ACHN (cell line): ENCODE measurements at regions not wholly inside any gene's neighbourhood (a gene's known extent, or its start where the extent isn't known, plus 50 kb on each side); places are given as distances from the start of the nearest gene placed in this dataset.
A peak's percentile ranks its signal among the peaks of the same experiment; 100 is the strongest.
"Not testable (repeated sequence)": the region's sequence is repeated elsewhere in the genome, so short reads cannot be mapped to it uniquely, and the experiment has no call there.

Experiments
- DNase-seq: peaks from one replicate; pipeline ENCODE4 v3.0.0-alpha.2; 2015
- in situ Hi-C: cut with HindIII; loops from 2 replicates; pipeline ENCODE4 v1.10.0; 2017; ENCODE audit warnings: low sequenced_read_pairs, low pct_ligation_motif_present, low pct_unique_long_range_greater_than_20kb

DNA sequence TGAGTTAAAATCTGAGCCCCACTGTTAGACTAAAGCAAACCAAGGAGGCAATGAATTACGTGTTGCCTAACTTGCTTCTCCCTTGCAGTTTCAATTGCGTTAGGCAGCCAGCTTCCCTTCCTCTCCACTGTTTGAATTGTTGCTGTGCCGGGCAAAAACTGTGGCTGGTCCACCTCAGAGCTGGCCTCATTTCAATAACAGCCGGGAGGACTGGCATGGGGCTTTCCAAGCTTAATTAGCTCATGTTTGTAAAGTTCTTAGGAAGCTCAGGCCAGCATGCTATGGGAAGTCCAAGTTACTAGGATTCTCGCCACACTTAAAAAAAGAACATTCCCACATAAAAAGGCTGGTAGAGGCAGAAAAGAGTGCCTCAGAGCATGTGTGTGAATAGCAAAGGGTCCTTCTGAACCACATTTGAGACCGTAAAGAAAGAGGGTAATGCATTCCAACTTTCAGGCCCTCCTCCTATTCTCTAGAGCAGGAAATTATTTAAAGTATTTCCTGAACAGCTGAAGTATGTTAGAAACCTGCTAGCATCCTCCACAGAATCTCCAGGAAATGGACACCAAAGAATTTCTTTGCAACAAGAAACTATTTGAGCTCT is 79.0 kb upstream of the SMURF2 start:
- no peak for DNase-seq
- in situ Hi-C loops, result no loop called here

DNA sequence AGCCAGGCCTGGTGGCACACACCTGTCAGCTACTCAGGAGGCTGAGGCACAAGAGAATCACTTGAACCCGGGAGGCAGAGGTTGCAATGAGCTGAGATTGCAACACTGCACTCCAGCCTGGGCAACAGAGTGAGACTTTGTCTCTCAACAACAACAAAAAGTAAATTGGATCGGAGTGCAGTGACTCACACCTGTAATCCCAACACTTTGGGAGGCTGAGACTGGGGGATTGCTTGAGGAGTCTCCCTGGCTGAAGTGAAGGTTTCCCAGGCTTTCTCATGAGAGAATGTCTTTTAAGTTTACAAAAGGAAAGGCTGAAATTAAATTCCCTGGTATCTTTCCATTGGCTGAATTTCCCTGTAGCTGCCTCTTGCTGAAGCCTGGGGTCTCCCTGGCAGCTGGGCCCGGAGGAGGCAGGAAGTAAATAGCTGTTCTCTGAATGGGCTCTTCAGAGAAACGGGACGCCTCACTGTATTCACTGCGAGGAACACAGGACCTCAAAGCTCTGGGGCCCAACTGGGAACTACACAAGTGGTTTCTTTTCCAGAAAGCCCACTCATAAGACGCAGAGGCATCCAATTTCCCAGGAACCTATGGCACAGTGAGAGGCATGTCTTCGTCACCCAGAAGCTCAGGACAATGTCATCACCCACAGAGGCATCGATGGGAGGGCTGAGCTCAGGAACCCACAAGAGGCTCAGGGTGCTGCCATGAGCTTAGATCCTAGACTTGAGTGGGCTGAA is 77.4 kb upstream of the SMURF2 start:
- no peak for DNase-seq
- in situ Hi-C loops, result no loop called here

DNA sequence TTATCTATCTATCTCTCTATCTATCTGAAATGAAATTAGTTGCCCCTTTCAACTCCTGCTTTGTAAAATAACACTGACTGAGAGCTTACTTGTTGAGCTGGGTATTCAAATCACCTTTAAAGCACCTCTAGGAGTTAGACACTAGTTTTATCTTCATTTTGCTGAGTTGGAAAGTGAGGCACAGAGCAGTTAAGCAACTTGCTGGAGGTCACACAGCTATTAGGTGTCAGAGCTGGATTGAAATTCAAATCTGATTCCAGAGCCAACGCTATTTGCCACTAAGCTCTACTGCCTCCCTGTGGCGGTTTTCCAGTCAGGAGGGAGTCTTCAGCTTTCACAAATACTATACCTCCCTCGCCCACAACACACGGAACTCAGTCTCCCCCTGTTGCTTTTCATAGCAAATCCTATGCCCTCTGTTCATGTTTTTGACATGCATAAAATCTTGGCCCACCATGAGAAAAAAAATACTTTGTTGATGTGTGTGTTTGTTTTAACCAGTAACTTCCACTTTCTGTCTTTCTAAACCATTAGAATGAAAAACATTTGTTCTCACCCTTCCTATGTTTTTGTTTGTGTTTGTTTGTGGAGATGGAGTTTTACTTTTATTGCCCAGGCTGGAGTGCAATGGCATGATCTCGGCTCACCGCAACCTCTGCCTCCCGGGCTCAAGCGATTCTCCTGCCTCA is 74.8 kb upstream of the SMURF2 start:
- peak; percentile 77 for DNase-seq
- in situ Hi-C loops, result no loop called here

DNA sequence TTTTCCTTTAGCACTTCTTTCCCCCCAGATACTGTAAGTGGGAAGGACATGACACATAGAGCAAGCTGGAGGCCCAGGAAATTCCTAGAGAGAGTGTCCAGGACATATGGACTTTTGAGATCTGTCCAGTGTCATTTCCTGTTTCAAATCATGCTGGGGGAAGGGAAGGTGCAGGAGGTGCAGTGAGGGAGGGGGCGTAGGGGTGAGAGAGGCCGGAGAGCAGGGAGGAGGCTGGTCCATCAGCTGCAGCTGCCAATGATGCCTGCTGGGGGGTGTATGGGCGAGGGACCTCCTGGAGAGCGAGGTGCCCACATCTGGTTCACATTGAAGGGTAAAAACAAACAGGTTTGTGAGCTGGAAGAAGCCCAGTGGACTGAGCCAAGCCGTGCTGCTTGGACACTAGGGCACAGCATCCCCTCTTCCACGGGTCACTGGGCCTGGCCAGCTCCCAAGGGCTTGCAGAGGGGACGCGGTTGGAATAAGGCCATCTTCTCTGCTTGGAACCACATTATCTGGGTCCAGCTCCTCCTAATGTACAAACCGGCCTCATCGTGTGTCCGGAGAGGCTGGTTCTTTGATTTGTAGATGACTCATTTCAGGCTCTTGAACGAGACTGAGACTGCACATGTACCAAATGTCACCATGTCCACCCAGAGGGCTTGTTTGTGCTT is 70.4 kb upstream of the SMURF2 start:
- in situ Hi-C loops, result no loop called here
- peak; percentile 89 for DNase-seq

DNA sequence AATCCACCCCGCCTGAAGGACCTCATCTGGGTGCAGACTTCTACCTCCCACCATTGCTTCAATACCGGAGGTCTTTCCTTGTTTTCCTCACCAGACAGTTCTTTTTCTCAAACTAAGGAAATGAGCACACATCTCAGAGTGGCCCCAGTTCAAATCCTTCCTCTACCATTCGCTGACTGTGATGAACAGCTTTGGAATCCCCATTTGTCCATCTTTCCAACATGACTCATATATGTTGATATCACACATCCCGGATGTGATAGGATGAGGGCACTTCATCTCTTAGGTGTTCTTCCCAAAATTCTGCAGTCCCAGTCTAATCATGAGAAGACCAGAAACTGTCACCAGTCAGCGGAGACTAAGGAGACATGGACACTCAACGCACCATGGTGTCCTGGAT is 67.9 kb upstream of the SMURF2 start:
- in situ Hi-C loops, result not testable (repeated sequence)
- DNase-seq, result peak; percentile 55

DNA sequence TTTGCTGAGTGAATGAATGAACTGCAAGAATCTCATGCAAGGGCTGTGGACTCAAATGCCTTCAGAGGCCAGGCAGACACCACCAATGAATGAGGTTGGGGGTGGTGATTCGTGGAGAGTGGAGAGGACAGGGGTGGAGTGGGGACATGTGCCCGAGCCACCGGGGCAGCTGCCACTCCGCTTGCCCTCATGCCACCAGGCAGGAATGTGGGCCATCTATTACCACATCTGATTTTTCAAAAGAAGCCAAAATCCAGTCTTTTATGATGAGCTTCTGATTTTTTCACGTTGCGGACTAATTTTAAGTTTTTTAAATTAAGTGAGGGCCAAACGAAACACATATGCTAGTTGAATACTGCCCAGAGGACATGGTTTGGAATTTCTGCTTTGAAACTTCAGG is 67.1 kb upstream of the SMURF2 start:
- in situ Hi-C loops, result no loop called here
- no peak for DNase-seq

DNA sequence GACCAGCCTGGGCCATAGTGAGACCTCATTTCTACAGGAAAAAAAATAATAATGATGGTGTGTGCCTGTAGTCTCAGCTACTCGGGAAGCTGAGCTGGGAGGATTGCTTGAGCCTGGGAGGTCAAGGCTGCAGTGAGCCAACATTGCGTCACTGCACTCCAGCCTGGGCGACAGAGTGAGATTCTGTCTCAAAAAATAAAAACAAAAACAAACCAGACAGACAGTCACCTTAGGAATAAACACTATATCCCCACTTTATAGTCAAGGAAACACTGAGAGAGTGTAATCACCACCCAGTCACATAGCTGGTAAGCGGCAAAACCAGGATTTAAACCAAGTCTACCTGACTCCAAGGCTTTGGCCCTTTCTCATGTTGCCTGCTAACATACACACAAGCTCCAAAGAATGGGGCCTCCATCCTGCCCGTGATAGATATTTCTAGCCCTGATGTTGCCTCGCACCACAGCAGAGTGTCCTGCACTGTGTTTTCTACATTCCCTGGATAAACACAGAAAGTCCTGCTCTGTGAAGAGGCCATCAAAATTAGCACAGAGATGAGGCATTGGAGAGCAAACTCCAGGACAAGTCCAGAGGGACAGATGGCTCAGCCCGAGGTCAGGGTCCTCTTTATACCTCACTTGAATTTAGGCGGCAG is 66.1 kb upstream of the SMURF2 start:
- in situ Hi-C loops, result no loop called here
- DNase-seq, result no peak

DNA sequence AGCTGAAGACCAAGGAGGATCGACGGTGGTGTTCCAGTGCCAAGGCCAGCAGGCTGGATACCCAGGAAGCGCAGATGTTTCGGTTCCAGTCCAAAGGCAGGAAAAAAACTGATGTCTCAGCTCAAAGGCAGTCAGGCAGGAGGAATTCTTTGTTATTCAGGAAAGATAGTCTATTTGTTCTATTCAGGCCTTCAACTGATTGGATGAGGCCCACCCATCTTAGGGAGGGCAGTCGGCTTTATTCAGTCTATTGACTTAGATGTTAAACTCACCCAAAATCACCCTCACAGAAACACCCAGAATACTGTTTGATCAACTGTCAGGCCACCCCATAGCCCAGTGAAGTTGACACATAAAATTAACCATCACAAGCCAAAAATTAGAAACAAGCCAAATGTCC is 63.9 kb upstream of the SMURF2 start:
- in situ Hi-C loops, result not testable (repeated sequence)

DNA sequence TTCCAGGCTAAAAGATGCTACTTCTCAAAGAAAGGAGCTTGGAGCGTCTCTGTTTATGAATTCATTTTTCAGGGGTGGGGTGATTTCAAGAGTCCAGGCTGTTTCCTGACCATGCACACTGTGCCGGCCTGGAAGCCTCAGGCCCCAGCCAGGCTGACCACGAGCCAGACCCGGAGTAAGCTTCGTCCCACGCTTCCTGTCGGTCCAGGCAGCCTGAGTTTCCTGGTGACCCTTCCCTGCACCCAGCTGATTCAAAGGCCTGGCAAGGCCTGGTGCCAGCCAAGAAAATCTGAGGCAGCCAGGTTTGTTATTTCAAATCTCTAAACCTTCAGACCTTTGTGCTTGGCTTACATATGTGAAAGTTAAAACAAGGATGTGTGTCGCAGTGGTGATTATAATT is 62.1 kb upstream of the SMURF2 start:
- DNase-seq, in situ Hi-C loops: not testable (repeated sequence)

More for the DNA sequence above, 63.9 kb upstream of the SMURF2 start:
- DNase-seq, result not testable (repeated sequence)

DNA sequence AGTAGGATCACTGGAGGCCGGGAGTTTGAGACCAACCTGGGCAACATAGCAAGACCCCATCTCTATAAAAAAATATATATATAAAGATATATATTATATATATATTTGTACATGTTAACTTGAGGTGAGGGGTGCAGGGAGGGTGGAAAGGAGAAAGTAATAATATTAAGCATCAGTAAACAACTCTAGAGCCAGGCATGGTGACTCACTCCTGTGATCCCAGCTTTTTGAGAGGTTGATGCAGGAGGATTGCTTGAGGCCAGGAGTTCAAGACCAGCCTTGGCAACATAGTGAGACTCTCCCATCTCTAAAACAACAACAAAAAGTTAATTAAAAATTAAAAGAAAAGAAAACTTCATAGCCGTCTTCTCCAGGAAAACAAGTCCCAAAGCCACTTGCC is 61.7 kb upstream of the SMURF2 start:
- DNase-seq, result no peak
- in situ Hi-C loops, result no loop called here

DNA sequence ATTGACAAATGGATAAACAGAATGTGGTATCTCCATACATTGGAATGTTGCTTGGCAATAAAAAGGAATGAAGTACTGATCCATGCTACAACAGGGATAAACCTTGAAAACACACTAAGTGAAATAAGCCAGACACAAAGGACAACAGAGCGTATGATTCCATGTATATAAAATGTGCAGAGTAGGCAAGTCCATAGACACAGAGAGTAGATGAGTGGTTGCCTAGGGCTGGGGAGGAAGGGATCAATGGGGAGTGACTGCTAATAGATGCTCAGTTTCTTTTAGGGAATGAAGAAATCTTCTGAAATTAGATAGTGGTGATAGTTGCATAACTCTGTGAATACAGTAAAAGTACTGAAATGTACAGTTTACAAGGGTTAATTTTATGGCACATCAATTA is 59.4 kb upstream of the SMURF2 start:
- in situ Hi-C loops, DNase-seq: not testable (repeated sequence)

DNA sequence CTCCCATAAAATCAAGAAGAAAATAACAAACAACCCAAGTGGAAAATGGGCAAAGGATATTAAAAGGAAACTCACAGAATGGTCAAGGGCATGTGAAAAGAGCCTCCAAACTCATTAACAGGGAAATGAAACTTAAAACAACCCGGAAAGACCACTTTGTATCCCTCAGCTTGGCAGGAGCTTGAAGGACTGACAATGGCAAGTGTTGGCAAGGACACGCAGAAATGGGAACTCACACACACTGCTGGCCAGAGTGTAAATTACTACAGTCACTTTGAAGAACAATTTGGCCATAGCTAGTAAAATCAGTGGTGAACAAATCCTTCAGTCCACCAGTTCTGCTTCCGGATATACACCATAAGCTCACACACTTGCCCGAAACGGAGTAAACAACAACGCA is 58.1 kb upstream of the SMURF2 start:
- DNase-seq, in situ Hi-C loops: not testable (repeated sequence)

DNA sequence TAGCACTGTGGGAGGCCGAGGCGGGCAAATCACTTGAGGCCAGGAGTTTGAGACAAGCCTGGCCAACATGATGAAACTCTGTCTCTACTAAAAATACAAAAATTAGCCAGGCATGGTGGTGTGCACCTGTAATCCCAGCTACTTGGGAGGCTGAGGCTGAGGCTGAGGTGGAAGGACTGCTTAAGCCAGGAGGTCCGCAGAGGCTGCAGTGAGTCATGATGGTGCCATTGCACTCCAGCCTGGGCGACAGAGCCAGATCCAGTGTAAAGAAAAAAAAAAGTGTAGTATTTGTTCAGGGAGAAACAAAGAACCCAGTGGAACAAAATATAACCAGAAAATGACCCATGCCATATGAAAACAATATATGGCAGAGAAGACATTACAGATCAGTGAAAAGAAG is 57.4 kb upstream of the SMURF2 start:
- DNase-seq, in situ Hi-C loops: not testable (repeated sequence)

DNA sequence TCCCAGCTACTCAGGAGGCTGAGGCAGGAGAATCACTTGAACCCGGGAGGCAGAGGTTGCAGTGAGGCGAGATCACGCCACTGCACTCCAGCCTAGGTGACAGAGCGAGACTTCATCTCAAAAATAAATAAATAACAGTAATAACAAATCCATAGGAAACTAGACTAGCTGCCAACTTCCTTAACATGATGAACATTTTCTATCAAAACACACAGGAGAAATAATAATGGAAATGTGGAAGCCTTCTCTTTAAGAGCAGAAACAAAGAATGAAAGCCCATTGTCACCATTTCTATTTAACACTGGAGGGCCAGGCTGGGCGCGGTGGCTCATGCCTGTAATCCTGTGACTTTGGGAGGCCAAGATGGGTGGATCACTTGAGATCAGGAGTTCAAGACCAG is 56.7 kb upstream of the SMURF2 start:
- DNase-seq, in situ Hi-C loops: not testable (repeated sequence)

DNA sequence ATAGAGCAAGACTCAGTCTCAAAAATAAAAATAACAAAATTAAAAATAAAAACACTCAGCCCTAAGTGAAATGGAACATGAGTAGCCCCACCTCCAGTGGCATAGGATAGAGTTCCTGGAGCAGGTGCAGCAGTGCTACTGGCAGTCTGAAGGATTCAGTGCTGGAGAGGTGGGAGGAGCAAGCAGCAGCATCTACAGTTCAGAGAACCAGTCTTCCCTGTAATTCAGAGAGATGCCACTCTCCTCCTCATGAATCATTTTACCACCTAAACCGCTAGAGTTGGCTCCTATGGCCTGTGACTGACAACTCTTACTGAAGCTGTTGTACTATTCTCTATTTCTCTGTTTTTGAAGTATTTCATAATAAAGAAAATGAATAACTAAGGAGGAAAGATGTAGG is 56.0 kb upstream of the SMURF2 start:
- in situ Hi-C loops, result no loop called here
- peak; percentile 49 for DNase-seq

DNA sequence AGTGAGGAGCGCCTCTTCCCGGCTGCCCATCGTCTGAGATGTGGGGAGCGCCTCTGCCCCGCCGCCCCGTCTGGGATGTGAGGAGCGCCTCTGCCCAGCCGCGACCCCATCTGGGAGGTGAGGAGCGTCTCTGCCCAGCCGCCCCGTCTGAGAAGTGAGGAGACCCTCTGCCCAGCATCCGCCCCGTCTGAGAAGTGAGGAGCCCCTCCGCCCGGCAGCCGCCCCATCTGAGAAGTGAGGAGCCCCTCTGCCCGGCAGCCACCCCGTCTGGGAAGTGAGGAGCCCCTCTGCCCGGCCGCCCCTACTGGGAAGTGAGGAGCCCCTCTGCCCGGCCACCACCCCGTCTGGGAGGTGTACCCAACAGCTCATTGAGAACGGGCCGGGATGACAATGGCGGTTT is 54.4 kb upstream of the SMURF2 start:
- in situ Hi-C loops, DNase-seq: not testable (repeated sequence)

DNA sequence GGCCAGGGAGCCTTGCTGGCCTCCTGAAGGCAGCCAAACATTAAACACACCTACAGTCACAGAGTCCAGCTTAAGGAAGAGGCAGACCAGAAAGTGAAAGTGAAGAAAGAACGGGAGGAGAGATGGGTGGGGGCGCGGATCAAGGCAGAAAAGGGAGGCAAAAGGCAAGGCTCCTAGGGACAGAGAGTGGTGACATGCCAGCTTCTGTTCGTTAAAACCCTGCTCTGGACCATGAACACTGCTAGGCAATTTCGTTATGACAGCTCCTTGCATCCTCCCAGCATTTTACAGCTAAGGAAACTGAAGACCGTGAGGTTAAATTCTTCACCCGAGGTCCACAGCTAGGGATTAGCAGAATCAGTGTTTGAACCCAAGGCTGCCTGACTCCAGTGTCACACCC is 51.7 kb upstream of the SMURF2 start:
- in situ Hi-C loops, result not testable (repeated sequence)
- DNase-seq, result peak; percentile 45

DNA sequence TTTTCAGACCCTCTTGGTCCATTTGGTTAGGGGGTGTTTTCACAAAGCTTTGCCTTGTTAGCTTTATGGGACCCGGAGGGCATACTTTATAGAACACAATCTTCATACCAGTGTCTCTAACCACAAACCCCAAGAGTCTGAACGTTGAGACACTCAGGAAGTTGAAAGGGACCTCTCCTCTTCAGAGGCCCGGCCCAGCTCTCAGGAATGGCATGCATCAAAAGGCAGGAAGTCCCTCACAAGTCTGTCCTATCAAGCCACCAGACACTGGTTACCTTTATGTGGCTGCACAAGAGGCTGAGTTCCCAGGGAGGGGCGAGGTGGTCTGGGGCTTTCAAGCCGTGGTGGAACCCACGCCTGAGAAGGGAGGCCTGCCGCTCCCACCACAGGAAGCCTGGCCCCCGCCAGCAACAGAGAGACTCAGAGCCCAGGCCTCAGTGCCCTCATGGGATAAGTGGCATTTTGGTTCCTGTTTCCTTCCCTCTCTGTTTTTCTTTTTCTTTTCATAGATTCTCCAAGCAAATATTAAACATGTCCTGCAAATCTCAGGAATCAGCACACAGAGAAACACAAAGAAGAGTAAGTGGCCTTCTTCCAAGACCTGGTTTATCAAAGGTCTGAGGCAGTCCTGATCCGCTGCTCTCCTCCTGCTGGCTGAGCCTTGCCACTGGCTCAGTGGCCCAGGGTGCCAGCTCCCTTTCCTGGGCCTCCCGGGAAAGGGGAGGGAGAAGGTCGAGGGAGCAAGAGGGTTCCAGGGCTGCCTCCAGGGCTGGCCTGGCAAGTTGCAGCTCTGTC is 50.6 kb upstream of the SMURF2 start:
- in situ Hi-C loops, result not testable (repeated sequence)
- DNase-seq, result peak; percentile 25
